Endothelial cell of umbilical vein (primary cell): ENCODE measurements at regions not wholly inside any gene's neighbourhood (a gene's known extent, or its start where the extent isn't known, plus 50 kb on each side); places are given as distances from the start of the nearest gene placed in this dataset.

Experiments used
- EZH2 ChIP-seq: IDR thresholded peaks from 2 replicates; pipeline ENCODE4 v1.6.1; 2012; ENCODE audit warnings: borderline replicate concordance, low read depth, mild to moderate bottlenecking, moderate library complexity, low read length, inconsistent platforms; ENCODE audit not compliant: severe bottlenecking
- POLR2A ChIP-seq: IDR thresholded peaks from 2 replicates; pipeline ENCODE4 v1.6.1; 2012; ENCODE audit warnings: low read depth, mild to moderate bottlenecking, control low read depth, low read length
- POLR2AphosphoS5 ChIP-seq: IDR thresholded peaks from 2 replicates; pipeline ENCODE4 v1.6.1; 2012; ENCODE audit warnings: low read depth, mild to moderate bottlenecking, control low read depth, low read length, moderate library complexity; ENCODE audit not compliant: insufficient read depth
- TF ChIP-seq, protein P1 (sequence below), 2 donors: IDR thresholded peaks; 1 replicate in 1 of 2; 2 replicates in 1 of 2; pipeline ENCODE4 v1.5.1; 2011; ENCODE audit warnings: low read length in 2 of 2, mild to moderate bottlenecking in 2 of 2, moderate library complexity in 2 of 2, control low read depth in 1 of 2, inconsistent platforms in 1 of 2, low read depth in 1 of 2; ENCODE audit not compliant: insufficient read depth in 1 of 2; ENCODE audit errors: extremely low read depth in 1 of 2
- TF ChIP-seq, protein P2 (sequence below): IDR thresholded peaks from 2 replicates; pipeline ENCODE4 v1.6.1; 2011; ENCODE audit not compliant: insufficient read depth, insufficient read length

DNA sequence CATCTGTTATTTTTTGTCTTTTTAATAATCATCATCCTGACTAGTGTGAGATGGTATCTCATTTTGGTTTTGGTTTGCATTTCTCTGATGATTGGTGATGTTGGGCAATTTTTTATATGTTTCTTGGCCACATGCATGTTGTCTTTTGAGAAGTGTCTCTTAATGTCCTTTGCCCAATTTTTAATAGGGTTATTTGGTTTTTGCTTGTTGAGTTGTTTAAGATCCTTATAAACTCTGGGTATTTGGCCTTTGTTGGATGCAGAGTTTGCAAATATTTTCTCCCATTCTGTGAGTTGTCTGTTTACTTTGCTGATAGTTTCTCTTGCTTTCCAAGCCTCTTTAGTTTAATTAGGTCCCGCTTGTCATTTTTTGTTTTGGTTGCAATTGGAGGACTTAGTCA, 152.1 kb upstream of the MED14 start:
- TF ChIP-seq, protein P1, sequence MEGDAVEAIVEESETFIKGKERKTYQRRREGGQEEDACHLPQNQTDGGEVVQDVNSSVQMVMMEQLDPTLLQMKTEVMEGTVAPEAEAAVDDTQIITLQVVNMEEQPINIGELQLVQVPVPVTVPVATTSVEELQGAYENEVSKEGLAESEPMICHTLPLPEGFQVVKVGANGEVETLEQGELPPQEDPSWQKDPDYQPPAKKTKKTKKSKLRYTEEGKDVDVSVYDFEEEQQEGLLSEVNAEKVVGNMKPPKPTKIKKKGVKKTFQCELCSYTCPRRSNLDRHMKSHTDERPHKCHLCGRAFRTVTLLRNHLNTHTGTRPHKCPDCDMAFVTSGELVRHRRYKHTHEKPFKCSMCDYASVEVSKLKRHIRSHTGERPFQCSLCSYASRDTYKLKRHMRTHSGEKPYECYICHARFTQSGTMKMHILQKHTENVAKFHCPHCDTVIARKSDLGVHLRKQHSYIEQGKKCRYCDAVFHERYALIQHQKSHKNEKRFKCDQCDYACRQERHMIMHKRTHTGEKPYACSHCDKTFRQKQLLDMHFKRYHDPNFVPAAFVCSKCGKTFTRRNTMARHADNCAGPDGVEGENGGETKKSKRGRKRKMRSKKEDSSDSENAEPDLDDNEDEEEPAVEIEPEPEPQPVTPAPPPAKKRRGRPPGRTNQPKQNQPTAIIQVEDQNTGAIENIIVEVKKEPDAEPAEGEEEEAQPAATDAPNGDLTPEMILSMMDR (IDR thresholded peaks at IDR 0.05; ENCODE audit: extremely low read depth in 1 of 2, insufficient read depth in 1 of 2, low read depth in 1 of 2, low read length in 2 of 2): no peak
- TF ChIP-seq POLR2AphosphoS5 (no peak), EZH2 (no peak), POLR2A (no peak)
- TF ChIP-seq, protein P2, sequence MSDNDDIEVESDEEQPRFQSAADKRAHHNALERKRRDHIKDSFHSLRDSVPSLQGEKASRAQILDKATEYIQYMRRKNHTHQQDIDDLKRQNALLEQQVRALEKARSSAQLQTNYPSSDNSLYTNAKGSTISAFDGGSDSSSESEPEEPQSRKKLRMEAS: no peak
